ENCODE measurements at regions not wholly inside any gene's neighbourhood (a gene's known extent, or its start where the extent isn't known, plus 50 kb on each side); places are given as distances from the start of the nearest gene placed in this dataset.

DNA sequence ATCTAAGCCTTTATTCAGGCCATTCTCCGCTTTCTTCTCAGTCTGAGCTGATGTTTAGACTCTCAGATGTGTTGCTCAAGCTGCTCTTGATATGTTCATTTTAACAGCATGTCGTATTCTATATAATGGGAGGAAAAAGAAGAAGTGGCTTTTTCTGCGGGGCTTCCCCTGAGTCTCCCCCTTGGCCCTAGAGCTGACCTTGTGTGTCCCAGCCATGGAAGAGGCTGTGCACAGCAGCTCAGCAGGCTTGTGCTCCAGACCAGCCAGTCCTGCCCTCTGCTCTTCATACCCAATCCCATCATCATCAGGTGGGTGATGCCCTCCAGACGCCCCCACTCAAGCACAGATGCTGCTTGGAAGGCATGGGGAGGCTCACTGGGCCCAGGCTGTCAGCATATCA is 155.1 kb upstream of the CELF4 start:
- no peak for DNase-seq (ENCODE audit: low read depth)

DNA sequence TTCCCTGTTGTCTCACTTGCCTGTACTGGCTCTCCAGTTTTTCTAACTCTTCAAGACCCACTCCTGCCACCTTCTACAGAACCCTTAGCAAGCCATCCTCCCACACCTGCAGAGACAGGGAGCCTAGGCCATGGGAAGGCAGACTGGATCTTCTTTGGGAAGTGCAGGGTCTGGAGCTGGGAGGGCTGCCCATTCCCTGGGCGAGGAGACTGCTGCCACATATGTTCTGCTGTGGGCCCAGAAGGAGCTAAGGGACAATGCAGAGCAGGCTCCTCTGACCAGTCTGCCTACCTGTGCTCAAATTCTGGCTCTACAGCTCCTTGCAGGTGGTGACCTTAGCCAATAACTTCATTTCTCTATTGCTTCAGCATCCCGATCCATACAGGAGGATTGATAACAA is 152.1 kb upstream of the CELF4 start:
- DNase-seq (ENCODE audit: low read depth): no peak

DNA sequence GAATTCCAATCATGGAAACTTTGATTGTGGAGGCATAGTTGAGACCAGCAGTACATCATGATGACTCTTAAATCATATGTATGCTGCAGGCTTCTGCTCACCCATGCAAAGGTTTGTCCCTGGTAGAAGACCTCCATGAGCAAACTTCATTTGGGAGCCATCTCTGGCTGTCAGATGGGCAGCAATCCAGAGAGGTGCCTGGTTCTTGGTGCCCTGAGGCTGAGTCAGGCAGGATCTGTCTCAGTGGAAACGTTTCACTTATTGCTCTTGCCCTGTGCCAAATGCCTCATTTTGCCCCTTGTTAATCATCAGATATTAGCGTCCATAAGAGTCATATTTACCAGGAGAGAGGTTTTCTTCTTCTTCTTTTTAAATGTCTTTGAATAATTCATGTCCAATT is 151.5 kb upstream of the CELF4 start:
- no peak for DNase-seq (ENCODE audit: low read depth)

DNA sequence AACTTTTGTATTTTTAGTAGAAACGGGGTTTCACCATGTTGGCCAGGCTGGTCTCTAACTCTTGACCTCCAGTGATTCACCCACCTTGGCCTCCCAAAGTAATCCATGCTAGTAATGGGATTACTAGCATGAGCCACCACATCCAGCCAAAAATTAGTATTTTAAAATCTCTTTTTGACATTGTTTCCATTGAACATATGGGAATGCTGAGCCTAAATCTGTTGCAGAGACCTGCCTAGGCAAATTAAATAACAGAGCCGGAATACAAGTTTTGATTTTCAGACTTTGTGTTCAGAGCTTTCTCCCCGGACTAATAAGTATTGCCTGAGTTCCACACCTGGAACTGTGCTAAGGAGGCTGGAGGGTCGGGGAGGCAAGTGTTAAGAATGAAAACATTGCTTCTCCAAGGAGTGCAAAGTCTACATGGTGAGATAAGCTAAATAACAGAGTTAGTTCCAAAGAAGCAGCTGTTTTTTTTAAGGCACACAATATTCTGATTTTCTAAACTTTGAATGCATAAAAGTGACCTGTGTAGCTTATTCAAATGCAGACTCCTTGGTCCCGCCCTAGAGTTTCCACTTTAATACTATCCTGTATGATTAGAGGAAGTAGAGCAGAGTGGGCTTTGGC is 150.6 kb upstream of the CELF4 start:
- no peak for DNase-seq (ENCODE audit: low read depth)

DNA sequence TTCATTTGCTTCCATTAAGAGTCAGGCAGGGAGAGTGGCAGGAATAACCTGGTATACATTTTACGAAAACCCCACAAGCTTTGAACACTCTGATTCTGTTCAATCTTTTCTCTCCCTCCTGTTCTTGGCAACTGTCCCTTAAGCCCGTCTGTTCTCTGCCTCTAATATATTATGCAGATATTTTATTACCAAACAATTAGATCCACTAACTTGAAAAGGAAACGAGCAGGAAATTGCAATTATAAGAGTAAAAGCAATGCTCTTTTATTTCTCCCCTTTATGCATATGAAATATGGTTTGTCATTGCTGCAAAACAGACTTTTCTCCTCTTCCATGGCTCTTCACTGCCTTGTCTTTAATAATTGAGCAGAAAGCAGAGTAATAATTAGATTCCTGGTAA is 149.1 kb upstream of the CELF4 start:
- no peak for DNase-seq (ENCODE audit: low read depth)

DNA sequence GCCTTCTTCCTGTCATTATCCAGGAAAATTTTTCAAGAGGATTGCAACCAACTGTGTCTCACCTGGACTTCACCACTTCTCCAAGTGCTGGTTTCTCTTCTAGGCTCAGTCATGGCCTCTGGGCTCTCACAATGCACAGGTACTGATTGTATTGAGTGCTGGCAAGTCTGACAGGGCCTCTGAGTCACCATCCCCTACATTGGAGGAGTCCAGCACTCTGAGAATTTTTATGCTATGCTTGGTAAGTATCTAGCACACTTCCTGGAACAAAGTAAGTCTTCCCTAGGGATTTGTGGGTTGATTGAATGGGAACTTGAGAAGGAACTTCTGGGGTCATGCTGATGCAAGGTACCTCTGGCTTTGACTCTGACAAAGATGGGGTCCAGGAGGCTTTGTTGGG is 147.2 kb upstream of the CELF4 start:
- DNase-seq (ENCODE audit: low read depth): no peak

DNA sequence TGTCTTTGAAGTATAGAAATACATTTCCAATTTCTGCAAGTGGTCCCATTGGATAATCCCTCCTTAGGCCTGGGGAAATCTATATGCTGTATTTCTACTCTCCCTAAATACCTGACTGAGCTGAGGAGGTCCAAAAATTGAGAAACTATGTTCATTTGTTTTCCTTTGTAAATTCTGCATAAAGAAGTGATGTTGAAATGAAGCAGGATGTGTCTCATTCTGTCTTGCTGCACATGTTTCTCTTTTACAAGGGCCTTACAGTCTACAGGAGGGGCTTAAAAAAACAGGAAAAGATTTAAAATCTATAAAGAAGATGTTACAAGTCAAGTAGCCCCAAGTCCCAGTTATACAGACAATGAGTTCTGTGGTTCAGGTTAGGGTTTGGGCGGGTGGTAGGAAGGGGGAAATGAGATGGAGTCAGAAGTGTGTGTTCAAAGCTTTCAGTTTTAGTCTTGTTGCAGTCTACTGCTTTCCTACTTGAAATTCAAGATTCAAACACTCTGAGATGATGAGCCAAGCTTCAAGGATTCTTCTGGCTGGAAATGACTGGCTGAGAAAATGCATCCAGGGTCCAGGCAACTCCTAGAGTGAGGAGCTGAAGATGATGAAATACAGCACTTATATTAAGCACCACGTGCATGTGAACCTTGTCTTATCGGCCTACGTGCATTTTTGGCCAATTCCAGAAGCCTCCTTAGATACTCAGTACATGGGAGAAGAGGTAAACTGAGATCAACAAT is 146.3 kb upstream of the CELF4 start:
- no peak for DNase-seq (ENCODE audit: low read depth)

DNA sequence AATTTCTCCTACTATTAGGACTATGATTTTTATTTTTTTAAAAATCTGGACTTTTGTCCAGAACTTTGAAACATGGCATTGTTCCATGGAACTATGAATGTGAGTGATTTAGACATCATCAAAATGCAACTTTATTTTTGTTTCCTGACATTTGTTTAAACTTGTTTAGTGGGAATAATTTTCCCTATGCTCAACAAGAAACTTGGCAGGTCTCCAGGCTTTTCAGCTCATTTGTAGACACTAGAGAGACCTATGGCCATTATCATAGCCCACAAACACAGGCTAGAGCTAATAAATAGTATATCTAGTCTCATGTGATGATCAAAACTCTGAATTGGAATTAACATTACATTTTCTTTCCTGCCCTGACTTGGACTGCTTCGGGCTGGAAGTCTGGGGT is 145.1 kb upstream of the CELF4 start:
- DNase-seq (ENCODE audit: low read depth): no peak

DNA sequence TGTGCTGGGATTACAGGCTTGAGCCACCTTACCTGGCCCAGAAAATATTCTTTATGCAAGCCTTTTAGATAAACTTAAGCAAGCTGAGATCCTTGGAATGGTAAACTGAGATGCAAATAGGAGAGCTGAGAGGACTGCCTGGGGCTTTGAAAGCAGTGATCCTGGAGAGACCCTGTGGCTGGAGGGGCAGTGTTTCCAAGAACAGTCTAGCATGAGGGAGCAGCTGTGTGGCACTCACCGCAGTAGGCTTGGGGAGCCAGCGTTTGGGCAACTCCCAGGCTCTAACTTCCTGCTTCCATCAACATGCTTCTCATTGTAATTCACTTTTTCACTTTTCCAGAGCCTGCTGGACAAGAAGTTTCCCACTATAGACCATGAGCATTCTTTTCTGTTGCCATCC is 144.1 kb upstream of the CELF4 start:
- no peak for DNase-seq (ENCODE audit: low read depth)

DNA sequence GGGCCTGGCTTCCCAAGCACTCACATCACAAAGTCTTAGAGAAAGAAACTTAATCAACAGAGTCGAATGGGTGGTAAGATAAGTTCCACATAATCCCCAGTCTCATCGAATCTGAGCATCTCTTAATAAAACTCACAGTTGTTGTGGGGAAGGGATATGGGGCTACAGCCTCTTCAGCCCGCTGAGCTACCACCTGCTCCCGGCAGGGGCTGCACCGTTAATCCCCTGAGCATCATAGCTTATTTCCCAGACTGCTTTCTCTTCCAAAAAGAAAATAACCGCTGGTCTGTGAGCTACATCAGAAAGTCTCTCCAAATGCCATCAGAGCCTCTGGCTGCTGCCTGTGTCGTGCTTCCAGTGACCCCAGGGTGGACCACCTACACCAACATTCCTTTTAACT is 139.4 kb upstream of the CELF4 start:
- DNase-seq (ENCODE audit: low read depth): no peak

DNA sequence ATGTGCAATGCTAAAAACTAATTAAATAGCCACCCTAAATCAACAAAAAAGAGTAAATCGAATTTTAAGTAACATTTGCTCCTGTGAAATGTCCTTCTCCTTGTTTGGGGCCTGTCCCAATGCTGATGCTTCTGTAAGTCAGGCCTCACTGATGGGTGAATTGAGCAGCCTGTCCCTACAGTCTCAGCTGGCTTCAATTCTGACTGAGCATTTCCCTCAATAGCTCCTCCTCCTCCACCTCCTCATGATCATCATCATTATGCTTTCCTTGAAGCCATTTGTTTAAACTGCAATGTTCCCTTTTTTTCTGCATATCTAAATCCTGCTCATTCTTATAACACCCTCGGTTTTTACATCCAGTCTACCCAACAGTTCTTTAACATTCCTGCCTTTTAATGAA is 137.2 kb upstream of the CELF4 start:
- no peak for DNase-seq (ENCODE audit: low read depth)

DNA sequence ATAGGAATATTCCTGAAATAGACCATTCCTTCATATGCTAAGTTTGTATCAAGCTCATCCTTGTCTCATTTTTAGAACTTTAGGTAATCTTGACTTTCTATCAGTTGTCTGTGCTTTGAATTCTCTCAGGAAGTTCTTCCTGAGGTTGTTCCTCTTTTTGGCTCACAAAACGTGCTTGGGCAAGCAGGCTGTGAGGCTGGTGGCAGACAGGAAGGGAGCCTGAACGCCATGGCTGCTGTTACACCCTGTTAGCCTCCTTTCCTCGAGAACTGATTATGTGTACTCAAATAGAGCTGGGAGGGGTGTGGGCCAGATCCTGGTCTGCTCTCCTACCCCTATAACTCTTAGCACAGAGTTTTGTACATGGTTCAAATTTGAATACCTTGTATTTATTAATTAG is 136.4 kb upstream of the CELF4 start:
- DNase-seq (ENCODE audit: low read depth): no peak

DNA sequence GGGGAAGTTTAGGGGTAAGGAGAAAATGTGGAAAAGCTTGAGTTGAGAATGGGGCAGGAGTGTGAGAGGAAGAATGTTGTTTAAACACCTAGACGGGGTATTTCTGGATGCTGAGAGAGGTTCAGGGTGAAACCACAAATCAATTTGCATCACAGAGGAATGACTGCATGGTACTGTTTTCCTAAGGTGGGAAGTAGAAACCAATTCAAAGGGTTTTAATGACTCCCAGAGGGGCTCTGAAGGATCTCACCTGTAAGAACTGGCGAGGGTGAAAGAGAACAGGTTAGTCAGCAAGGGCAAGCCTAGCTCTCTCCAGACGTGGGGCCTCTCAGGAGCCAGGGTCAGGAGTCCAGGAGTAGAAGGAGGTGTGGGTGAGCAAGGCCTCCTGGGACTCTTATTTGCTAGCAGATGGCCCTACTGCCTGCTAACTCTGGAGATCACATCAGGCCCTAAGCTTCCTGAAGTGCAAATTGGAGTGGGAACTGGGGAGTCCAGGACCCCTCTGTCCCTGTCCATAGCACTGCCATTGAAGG is 133.0 kb upstream of the CELF4 start:
- no peak for DNase-seq (ENCODE audit: low read depth)

DNA sequence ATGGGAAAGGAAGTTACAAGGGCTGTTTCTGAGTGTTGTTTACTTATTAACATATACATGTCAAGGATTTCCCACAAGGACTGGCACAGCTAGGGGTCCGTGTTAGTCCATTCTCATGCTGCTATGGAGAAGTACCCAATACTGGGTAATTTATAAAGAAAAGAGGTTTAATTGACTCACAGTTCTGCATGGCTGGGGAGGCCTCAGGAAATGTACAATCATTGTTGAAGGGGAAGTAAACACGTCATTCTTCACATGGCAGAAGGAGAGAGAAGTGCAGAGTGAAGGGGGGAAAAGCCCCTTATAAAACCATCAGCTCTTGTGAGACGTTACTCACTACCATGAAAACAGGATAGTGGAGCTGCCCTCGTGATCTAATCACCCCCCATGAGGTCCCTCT is 128.9 kb upstream of the CELF4 start:
- no peak for DNase-seq (ENCODE audit: low read depth)

DNA sequence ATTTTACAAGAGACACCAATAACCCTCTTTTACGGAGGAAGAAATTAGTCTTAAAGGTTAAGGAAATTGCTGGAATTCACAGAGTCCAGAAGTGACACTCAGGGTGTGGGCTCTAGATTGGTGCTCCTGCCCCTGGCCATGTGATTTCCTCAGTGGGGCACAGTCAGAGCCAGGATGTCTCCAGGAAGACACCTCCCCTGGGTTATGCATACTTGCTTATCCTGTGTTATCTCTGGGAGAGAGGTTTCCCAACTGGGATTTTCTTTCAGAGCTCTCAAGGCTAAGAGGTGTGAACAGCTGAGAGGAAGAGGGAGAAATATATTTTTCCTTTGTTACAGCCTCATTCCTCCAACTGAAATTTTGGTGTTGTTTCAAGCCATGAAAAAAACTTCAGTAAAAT is 125.6 kb upstream of the CELF4 start:
- DNase-seq (ENCODE audit: low read depth): no peak

DNA sequence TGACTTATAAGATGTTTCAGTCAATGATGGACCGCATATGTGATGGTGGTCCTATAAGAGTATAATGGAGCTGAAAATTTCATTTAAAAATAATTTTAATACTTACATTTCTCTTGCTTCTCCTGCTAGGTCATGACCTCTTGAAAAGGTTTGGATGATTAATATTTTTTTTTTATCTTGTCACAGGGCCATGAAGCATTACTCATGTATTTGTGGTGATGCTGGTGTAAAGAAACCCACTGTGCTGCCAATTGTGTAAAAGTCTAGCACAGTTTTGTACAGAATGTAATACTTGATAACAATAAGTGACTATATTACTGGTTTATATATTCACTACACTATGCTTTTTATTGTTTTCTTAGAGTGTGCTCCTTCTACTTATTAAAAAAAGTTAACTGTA is 124.2 kb upstream of the CELF4 start:
- DNase-seq (ENCODE audit: low read depth): no peak

DNA sequence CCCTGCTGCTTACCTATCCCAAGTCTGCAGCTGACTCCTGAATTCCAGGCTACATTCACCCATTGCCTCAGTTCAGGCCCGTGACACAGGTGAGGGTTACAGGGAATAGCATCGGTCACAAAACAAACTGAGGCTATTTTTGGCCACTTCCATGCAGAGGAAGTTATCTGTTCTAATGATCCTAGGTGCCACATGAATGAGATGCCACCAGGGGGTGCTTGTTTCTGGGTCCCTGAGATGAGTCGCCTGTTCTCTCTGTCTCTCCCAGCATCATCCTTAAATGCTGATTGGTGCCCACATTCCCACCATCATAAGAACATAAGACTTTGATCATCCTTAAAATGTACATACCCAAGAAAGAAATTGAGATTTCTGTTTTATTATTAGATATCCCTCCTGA is 119.0 kb upstream of the CELF4 start:
- no peak for DNase-seq (ENCODE audit: low read depth)

DNA sequence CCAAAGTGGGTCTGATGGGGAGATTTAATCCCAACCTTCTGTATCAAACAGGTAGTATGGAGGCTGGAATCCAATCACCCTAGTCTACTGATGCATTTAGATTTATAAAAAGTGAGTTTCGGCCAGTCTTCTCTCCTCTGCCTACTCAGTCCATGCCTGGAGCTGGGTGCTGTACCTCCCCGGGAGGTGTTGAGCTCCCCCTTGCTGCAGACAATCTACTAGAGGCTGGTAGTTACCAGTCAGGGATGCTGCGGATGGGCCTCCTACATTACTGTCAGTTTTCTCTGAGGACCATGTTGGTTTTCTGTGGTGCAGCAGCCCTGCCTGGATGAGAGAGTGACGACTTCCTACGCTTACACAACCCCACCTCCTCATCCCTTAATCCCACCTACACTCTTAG is 118.6 kb upstream of the CELF4 start:
- no peak for DNase-seq (ENCODE audit: low read depth)

DNA sequence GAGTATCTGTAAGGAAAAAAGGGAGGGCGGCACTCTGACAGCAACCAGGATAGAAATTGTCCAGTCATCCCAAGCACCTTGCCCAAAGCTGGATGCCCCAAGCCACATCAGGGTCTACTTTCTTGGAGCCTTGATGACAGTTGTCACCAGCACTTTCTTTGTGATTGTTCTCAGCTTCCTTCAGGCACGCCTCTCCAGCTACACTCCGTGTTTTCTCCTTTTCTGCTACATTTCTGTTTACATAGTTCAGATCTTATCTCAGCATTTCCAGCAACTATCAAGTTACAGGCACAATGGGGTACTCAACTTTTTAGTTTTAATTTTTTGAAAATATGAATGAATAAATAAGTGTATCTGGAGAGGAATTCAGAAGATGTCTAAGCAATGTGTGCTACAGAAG is 115.3 kb upstream of the CELF4 start:
- DNase-seq (ENCODE audit: low read depth): no peak

DNA sequence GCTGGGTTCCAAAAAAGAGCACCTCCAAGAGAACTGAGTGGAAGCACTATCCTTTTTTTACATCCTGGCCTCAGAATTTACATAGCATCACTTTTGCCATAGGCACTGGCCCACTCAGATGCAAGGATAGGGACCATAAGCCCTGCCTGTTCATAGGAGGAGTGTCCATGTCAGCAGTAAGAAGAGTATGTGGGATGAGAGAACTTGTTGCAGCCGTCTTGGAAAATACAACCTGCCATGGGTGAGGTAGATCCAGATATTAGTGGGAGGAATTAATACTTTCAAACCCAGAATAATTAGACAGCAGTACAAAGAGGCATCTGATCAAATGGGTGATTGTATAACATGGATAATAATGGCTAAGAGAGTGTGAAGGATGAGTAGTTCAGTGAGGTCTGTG is 110.7 kb upstream of the CELF4 start:
- DNase-seq (ENCODE audit: low read depth): no peak

DNA sequence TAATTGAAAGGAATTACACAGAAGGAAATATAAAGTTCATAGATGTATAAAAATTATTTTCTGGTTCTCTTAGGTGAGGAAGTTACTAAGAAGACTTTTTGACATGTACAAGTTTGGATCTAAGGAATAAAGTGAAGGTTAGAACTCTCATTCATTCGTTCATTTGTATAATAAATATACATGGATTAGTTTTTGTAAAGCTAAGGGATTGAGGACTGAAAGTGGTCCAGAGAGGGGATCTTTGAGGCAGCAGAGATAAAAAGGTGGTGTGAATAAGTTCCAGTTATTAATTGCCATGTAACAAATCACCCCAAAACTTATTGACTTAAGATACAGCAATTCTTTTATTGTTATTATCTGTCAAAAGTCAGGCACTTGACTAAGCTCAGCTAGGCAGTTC is 110.1 kb upstream of the CELF4 start:
- DNase-seq (ENCODE audit: low read depth): no peak

DNA sequence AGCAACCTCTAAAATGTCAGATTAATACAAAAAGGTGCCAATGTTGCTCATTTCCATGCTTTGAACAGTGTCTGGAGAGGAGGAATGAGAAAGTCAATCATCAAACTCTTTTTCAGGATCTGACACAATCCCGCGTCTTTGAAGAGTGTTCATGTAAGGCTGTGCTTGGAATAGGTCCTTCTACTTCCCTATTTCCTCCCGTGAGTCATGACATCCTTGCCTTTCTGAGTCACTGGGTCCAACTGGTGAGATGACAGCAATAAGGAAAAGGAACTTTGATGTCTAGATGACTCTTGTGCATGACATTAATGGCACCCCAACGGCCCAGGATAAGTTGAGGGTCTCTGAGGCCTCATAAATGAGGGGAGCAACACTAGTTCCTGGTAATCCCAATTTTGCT is 109.0 kb upstream of the CELF4 start:
- DNase-seq (ENCODE audit: low read depth): no peak

DNA sequence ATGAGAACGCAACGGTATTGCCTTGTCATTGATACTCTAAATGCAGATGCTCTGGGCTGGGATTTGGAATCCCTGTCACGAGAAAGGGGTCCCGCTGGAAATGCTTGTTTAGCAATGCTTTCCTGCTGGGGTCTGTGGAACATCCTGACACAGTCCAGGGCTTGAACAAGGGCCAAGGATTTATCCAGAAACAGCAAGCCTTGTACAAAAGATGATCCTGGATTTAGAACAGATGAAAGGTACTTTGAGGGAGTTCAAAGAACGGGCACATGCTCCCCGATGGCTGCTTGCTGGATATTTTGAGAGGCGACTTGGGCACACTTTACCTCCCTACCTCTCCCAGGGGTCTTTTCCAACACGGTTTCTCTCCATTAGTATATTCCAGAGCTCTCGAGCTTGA is 108.1 kb upstream of the CELF4 start:
- DNase-seq (ENCODE audit: low read depth): no peak
